LNCaP clone FGC (cell line): ENCODE measurements at regions not wholly inside any gene's neighbourhood (a gene's known extent, or its start where the extent isn't known, plus 50 kb on each side); places are given as distances from the start of the nearest gene placed in this dataset.

ENCODE experiments used
- DNase-seq: peaks from one replicate; pipeline ENCODE4 v3.0.0-alpha.2; 2011; ENCODE audit warnings: low read depth
- H3K4me3 ChIP-seq: 2 replicates; pipeline ENCODE4 v1.5.1; 2011; ENCODE audit warnings: mild to moderate bottlenecking, low read depth, low read length, control low read depth
- TF ChIP-seq, protein P1 (sequence below): IDR thresholded peaks from 2 replicates; pipeline ENCODE4 v1.5.1; 2012; ENCODE audit warnings: mild to moderate bottlenecking; ENCODE audit not compliant: control insufficient read depth, insufficient read depth; ENCODE audit errors: extremely low read depth

DNA sequence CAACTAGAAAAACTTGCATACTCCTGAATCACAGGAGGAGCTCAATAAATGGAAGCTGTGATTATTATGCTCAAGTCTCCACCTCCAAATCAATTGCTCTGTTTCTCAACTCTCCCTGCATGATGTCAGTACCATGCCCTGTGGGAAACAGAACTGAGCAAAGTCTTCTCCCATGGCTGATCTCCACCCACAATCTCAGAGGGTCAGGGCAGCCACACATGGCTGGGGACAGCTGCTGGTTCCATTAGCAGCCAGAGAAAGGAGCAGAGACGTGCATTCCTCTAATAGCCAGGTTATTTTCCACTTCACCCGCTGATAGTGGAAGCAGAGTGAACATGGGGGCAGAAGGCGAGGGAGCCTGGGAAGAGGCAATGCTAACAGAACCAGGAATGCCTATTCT, 85.5 kb upstream of the TMEM132E start:
- DNase-seq: no peak
- H3K4me3 ChIP-seq: no peak overlapping the region
- TF ChIP-seq, protein P1, sequence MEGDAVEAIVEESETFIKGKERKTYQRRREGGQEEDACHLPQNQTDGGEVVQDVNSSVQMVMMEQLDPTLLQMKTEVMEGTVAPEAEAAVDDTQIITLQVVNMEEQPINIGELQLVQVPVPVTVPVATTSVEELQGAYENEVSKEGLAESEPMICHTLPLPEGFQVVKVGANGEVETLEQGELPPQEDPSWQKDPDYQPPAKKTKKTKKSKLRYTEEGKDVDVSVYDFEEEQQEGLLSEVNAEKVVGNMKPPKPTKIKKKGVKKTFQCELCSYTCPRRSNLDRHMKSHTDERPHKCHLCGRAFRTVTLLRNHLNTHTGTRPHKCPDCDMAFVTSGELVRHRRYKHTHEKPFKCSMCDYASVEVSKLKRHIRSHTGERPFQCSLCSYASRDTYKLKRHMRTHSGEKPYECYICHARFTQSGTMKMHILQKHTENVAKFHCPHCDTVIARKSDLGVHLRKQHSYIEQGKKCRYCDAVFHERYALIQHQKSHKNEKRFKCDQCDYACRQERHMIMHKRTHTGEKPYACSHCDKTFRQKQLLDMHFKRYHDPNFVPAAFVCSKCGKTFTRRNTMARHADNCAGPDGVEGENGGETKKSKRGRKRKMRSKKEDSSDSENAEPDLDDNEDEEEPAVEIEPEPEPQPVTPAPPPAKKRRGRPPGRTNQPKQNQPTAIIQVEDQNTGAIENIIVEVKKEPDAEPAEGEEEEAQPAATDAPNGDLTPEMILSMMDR: no peak

DNA sequence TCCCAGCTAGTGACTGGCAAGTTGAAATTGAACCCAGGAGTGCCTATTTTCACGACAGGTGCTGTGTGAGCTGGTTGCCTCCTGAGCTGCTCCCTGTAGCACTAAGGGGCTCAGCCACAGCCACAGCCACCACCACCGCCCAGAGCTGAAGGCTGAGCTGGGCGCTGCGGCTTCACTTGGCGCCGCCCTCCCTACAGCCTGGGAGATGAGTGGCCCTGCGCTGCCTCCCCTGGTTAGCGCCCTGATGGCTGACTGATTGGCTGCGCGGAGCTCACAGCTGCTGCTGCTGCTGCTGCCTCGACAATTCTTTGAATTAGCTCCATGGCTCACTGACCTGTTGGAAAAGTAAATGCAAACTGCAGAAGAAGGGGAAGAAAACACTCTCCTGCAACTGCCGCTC, 91.8 kb upstream of the TMEM132E start:
- TF ChIP-seq, protein P1: no peak
- DNase-seq: no peak
- no peak overlapping the region for H3K4me3 ChIP-seq

DNA sequence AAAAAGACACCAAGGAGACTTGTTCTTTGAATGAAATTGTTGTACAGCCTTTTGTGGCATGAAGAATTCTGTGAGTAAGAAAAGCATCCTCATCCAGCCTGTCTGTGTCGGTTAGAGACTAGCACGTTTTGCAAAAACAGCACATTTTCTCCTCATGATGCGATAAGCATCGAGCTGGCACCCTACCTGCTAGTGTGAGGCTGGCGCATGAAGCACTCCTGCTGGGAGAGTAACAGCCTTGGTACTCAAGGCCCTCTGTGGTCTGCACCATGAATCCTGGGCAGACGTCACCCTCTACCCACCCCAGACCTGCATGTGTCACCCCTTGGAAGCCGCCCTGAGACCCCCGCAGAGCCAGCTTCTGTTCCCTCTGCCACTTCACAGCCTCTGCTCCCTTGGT, 92.6 kb upstream of the TMEM132E start:
- TF ChIP-seq, protein P1: no peak
- H3K4me3 ChIP-seq: no peak overlapping the region
- DNase-seq: no peak

DNA sequence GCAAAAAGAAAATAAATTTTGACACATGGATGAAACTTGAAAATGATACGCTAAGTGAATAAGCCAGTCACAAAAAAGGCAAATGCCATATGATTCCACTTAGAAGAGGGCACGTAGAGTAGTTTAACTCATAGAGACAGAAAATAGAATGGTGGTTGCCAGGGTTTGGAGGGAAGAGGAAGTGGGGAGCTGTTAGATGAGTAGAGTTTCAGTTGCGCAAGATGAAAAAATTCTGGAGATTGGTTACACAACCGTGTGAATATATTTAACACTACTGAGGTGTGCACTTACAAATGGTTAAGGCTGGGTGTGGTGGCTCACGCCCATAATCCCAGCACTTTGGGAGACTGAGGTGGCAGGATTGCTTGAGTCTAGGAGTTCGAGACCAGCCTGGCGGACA, 93.4 kb upstream of the TMEM132E start:
- DNase-seq: no peak
- H3K4me3 ChIP-seq: no peak overlapping the region
- TF ChIP-seq, protein P1: no peak

DNA sequence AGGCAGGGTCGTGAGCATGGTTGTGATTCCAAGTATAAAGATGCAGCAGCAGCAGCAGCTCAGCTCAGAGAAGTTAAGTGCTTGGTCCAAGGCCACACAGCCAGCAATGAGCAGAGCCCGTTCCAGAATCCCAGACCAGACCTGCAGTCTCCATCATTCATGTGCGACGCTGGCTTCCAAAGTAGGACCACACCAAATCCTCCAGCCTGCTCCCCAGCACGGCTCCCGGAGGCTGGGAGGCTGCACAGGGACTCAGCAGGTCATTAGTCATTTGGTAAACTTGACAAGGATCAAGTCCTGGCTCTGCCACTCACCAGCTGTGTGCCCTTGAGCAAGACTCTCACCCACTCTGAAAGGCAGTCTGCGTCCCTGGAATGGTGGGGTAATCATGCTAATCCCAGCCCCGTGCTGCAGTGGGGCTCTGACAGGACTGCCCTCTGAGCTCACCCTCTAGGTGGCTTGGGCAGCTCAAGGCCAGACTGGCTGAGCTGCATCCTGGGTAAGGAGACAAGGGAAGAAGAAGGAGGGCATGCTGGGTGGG, 95.1 kb upstream of the TMEM132E start:
- TF ChIP-seq, protein P1: no peak
- DNase-seq: no peak
- H3K4me3 ChIP-seq: no peak overlapping the region

DNA sequence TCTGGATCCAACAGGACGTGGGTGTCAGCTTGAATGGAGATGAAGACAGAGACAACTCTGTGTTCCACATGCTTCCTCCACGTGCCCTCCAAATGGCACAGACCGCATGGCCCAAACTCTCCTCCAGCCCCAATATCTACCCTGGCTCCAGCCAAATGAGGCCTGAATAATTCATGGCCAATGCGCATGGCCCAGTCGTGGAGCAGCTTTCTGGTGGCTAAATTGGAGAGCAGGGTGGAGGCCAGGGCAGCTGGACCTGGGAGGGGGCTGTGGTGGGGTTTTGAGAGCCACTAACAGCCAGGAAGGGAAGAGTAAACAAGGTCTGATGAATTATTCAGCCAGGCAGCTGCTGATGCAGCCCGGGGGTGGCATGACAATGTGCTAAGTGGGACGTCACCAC, 96.7 kb upstream of the TMEM132E start:
- no peak overlapping the region for H3K4me3 ChIP-seq
- no peak for DNase-seq
- TF ChIP-seq, protein P1: no peak

DNA sequence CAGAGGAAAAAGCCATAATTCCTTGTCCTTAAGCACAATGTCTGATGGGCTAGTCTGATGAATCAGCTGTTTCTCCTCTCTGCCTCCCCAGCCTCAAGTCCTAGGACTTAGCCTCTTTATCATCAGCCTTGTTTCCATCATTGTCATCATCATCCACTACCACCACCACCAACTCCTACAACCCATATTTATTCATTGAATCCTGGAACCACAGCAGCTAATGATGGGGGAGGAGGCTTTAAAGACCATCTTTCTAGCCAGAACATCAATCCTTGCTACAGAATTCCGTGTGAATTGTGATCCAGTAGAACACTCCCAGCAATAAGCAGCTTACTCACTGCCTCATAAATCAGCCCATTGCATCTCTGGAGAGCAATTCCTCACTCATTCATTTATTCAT, 97.6 kb upstream of the TMEM132E start:
- H3K4me3 ChIP-seq: no peak overlapping the region
- TF ChIP-seq, protein P1: no peak
- no peak for DNase-seq
